NB4 (cell line): ENCODE measurements at regions not wholly inside any gene's neighbourhood (a gene's known extent, or its start where the extent isn't known, plus 50 kb on each side); places are given as distances from the start of the nearest gene placed in this dataset.
"Not testable (repeated sequence)": the region's sequence is repeated elsewhere in the genome, so short reads cannot be mapped to it uniquely, and the experiment has no call there.

Source experiments
- CTCF ChIP-seq: IDR thresholded peaks from one replicate; pipeline ENCODE4 v1.5.1; 2012; ENCODE audit warnings: low read depth, low read length
- MAX ChIP-seq: IDR thresholded peaks from 2 replicates; pipeline ENCODE4 v1.6.1; 2011; ENCODE audit warnings: low read depth, low read length
- POLR2A ChIP-seq: IDR thresholded peaks from 2 replicates; pipeline ENCODE4 v1.6.1; 2011; ENCODE audit warnings: mild to moderate bottlenecking; ENCODE audit not compliant: insufficient read length; ENCODE audit errors: extremely low read depth

- TF ChIP-seq CTCF, POLR2A, MAX: not testable (repeated sequence)
These were observed 546.9 kb downstream of the NR2F2 start for GRCh38 chr15:96877442-96877841.
